Esophagus muscularis mucosa (tissue), 4 donors: ENCODE measurements at regions not wholly inside any gene's neighbourhood (a gene's known extent, or its start where the extent isn't known, plus 50 kb on each side); places are given as distances from the start of the nearest gene placed in this dataset.

Experiments
- DNase-seq: peaks from one replicate; pipeline ENCODE4 v3.0.0-alpha.2; 2017; ENCODE audit errors: extremely low spot score
- H3K27ac ChIP-seq, 4 donors: fragments of 200-600 bp; sonication (generic); replicated peaks in 1 of 4; 1 replicate in 3 of 4; 2 replicates in 1 of 4; pipeline ENCODE4 v1.5.1; 2016 to 2019; ENCODE audit warnings: mild to moderate bottlenecking in 1 of 4
- H3K27me3 ChIP-seq, 4 donors: fragments of 200-600 bp; sonication (generic); one replicate each; pipeline versions ENCODE4 v1.5.1 to v1.6.0; 2016 to 2019
- H3K36me3 ChIP-seq, 4 donors: fragments of 200-600 bp; sonication (generic); one replicate each; pipeline ENCODE4 v1.5.1; 2016 to 2019
- H3K4me1 ChIP-seq, 4 donors: fragments of 200-600 bp; sonication (generic); one replicate each; pipeline ENCODE4 v1.5.1; 2016 to 2019
- H3K4me3 ChIP-seq, 4 donors: fragments of 200-600 bp; sonication (generic); 1 replicate in 2 of 4; 2 replicates in 2 of 4; pipeline ENCODE4 v1.5.1; 2016 to 2019; ENCODE audit warnings: mild to moderate bottlenecking in 4 of 4, moderate library complexity in 1 of 4
- H3K9me3 ChIP-seq, 4 donors: fragments of 200-600 bp; sonication (generic); 1 replicate in 3 of 4; 2 replicates in 1 of 4; pipeline ENCODE4 v1.5.1; 2016 to 2019
- EP300 ChIP-seq: sonication (generic); formaldehyde crosslinking; IDR thresholded peaks from one replicate; pipeline ENCODE4 v1.6.1; 2017; ENCODE audit warnings: antibody characterized with exemption
- POLR2A ChIP-seq: fragments of 450-650 bp; IDR thresholded peaks from one replicate; pipeline ENCODE4 v1.6.1; 2017; ENCODE audit warnings: antibody characterized with exemption, moderate library complexity, mild to moderate bottlenecking, low read depth
- POLR2AphosphoS5 ChIP-seq, 2 donors: sonication (generic); formaldehyde crosslinking; IDR thresholded peaks; one replicate each; pipeline ENCODE4 v1.6.1; 2017; ENCODE audit warnings: antibody characterized with exemption in 2 of 2
- WGBS: methylation state at CpG from one replicate; pipeline ENCODE4 v1.1.5; 2018; 5-methylcytosine and 5-hydroxymethylcytosine counted together
- intact Hi-C: fragments of 100-400 bp; cut with DNase I; formaldehyde crosslinking; loops from one replicate; pipeline ENCODE4 v1.15.1; 2023
- TF ChIP-seq, protein P1 (sequence below), 3 experiments: fragments of 200-600 bp in 2 of 3; fragments of 450-650 bp in 1 of 3; sonication (generic) in 2 of 3; IDR thresholded peaks; one replicate each; pipeline ENCODE4 v1.5.1; 2017 to 2019; ENCODE audit warnings: antibody characterized with exemption in 3 of 3, mild to moderate bottlenecking in 2 of 3, moderate library complexity in 1 of 3

DNA sequence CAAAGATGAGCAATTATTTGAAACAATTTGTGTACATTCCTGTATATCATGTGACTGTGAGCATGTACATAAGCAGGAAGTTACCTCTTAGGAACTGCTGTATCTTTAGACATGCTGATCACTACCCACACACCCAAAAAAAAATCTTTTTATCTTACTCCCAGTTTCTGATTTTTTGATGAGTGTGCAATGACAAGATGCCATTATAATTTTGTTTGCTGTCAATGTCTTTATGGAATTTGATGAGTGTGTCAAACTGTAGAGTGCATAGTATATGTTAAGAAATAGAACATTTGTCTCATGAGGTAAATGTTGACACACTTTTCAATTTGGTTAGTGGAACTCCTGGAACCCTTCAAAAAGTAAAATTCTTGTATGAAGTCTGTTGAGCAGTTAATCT is 84.0 kb upstream of the TMEFF2 start:
- H3K27me3 ChIP-seq = no peaks in the 10 kb centered on the region
- TF ChIP-seq POLR2AphosphoS5 (IDR thresholded peaks at IDR 0.05) = no peak
- TF ChIP-seq, protein P1, sequence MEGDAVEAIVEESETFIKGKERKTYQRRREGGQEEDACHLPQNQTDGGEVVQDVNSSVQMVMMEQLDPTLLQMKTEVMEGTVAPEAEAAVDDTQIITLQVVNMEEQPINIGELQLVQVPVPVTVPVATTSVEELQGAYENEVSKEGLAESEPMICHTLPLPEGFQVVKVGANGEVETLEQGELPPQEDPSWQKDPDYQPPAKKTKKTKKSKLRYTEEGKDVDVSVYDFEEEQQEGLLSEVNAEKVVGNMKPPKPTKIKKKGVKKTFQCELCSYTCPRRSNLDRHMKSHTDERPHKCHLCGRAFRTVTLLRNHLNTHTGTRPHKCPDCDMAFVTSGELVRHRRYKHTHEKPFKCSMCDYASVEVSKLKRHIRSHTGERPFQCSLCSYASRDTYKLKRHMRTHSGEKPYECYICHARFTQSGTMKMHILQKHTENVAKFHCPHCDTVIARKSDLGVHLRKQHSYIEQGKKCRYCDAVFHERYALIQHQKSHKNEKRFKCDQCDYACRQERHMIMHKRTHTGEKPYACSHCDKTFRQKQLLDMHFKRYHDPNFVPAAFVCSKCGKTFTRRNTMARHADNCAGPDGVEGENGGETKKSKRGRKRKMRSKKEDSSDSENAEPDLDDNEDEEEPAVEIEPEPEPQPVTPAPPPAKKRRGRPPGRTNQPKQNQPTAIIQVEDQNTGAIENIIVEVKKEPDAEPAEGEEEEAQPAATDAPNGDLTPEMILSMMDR (IDR thresholded peaks at IDR 0.05) = no peak
- TF ChIP-seq EP300 = no peak
- TF ChIP-seq POLR2A = no peak
- intact Hi-C loops = no loop called here
- H3K9me3 ChIP-seq = no peaks in the 10 kb centered on the region
- H3K36me3 ChIP-seq = no peaks in the 10 kb centered on the region
- no peak for DNase-seq
- H3K27ac ChIP-seq = no peak overlapping the region
- no peak overlapping the region for H3K4me3 ChIP-seq
- H3K4me1 ChIP-seq = no peaks in the 10 kb centered on the region

GRCh38 chr2:192277494-192278109 is 82.9 kb upstream of the TMEFF2 start:
- no peaks in the 10 kb centered on the region for H3K9me3 ChIP-seq
- DNase-seq = no peak
- no peak for TF ChIP-seq EP300
- no peak for TF ChIP-seq POLR2AphosphoS5 (IDR thresholded peaks at IDR 0.05)
- TF ChIP-seq, protein P1 (IDR thresholded peaks at IDR 0.05) = no peak
- no peak for TF ChIP-seq POLR2A
- intact Hi-C loops = no loop called here
- H3K27me3 ChIP-seq = no peaks in the 10 kb centered on the region
- WGBS = 92% methylated on average over 3 of the region's 3 CpGs
- no peak overlapping the region for H3K4me3 ChIP-seq
- H3K36me3 ChIP-seq = no peaks in the 10 kb centered on the region
- H3K4me1 ChIP-seq = no peaks in the 10 kb centered on the region
- no peak overlapping the region for H3K27ac ChIP-seq

DNA sequence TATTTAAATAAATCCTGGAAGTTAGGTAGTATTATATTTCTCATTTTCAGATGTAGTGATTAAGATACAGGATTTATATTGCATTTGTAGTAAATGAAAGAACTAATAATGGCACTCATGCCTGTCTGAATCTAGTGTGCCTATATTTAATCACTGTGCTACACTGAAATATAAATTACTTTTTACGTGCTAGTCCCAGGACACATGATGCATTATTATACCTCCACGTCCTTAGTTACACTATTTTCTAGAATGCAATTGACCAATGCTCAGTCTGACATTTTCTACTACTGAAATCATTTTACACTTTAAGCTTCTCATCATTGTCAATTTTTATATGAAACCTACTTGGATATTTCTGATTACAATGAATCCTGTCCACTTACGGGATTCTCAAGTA is 80.9 kb upstream of the TMEFF2 start:
- Histone ChIP-seq H3K36me3 (no peaks in the 10 kb centered on the region), H3K4me1 (no peaks in the 10 kb centered on the region), H3K4me3 (no peak overlapping the region), H3K9me3 (no peaks in the 10 kb centered on the region), H3K27ac (no peak overlapping the region), H3K27me3 (no peaks in the 10 kb centered on the region)
- DNase-seq = no peak
- no peak for TF ChIP-seq EP300
- intact Hi-C loops = no loop called here
- 85% methylated on average over 3 of the region's 3 CpGs for WGBS

- DNase-seq = no peak
- Histone ChIP-seq H3K27ac (no peak overlapping the region), H3K4me3 (no peak overlapping the region), H3K27me3 (no peaks in the 10 kb centered on the region), H3K36me3 (no peaks in the 10 kb centered on the region), H3K4me1 (peaks cover 0 to 11% (median 2%) of the 10 kb centered on the region in 4 donors), H3K9me3 (no peaks in the 10 kb centered on the region)
- TF ChIP-seq EP300 (no peak), POLR2AphosphoS5 (IDR thresholded peaks at IDR 0.05) (no peak), POLR2A (no peak)
- TF ChIP-seq, protein P1 (IDR thresholded peaks at IDR 0.05) = no peak
- intact Hi-C loops = no loop called here
Measured at GRCh38 chr2:192267484-192267883, 72.8 kb upstream of the TMEFF2 start.

GRCh38 chr2:192265751-192266150 is 71.0 kb upstream of the TMEFF2 start:
- H3K4me3 ChIP-seq = no peak overlapping the region
- no peaks in the 10 kb centered on the region for H3K27me3 ChIP-seq
- peaks cover 0 to 11% (median 2%) of the 10 kb centered on the region in 4 donors for H3K4me1 ChIP-seq
- no peak overlapping the region for H3K27ac ChIP-seq
- WGBS = 70% methylated on average over 2 of the region's 2 CpGs
- no peak for DNase-seq
- TF ChIP-seq POLR2AphosphoS5 (IDR thresholded peaks at IDR 0.05) (no peak), POLR2A (no peak), EP300 (no peak)
- TF ChIP-seq, protein P1 (IDR thresholded peaks at IDR 0.05) = no peak
- intact Hi-C loops = no loop called here
- H3K9me3 ChIP-seq = no peaks in the 10 kb centered on the region
- H3K36me3 ChIP-seq = no peaks in the 10 kb centered on the region
